H1 (cell line): ENCODE measurements at regions not wholly inside any gene's neighbourhood (a gene's known extent, or its start where the extent isn't known, plus 50 kb on each side); places are given as distances from the start of the nearest gene placed in this dataset.

ENCODE experiments used
- CTCF ChIA-PET: fragments of 300-600 bp; sonication (Branson Sonifier 250); formaldehyde crosslinking; loops from one replicate; lab custom pipeline; 2021; ENCODE audit not compliant: partially characterized antibody; lab: Charles Lee
- POLR2A ChIA-PET: fragments of 300-600 bp; sonication (Branson Sonifier 250); formaldehyde crosslinking; loops from one replicate; lab custom pipeline; 2021; ENCODE audit warnings: inconsistent platforms; ENCODE audit not compliant: partially characterized antibody; lab: Charles Lee
- DNase-seq, 2 experiments: peaks; one replicate each; pipeline versions ENCODE4 v3.0.0 to v3.0.0-alpha.2; 2010 to 2022; ENCODE audit warnings: low spot score in 2 of 2, low read depth in 1 of 2, mixed read lengths in 1 of 2
- FAIRE-seq: peaks from 2 replicates; lab custom pipeline; 2011; peaks lifted over from hg19 to GRCh38; lab: Jason Lieb, UNC
- H2AFZ ChIP-seq: 2 replicates; pipeline ENCODE4 v1.8.1; 2012; ENCODE audit warnings: low read length, inconsistent platforms
- H2AK5ac ChIP-seq: 2 replicates; pipeline ENCODE4 v1.6.1; 2013; ENCODE audit warnings: low read depth, low read length
- H2BK120ac ChIP-seq: replicated peaks from 2 replicates; pipeline ENCODE3; 2013; ENCODE audit warnings: low read depth, low read length, inconsistent platforms
- H2BK12ac ChIP-seq: 2 replicates; pipeline ENCODE4 v1.6.1; 2013; ENCODE audit warnings: low read depth, low read length
- H2BK15ac ChIP-seq: 2 replicates; pipeline ENCODE4 v1.6.1; 2013; ENCODE audit warnings: low read length
- H2BK20ac ChIP-seq: 2 replicates; pipeline ENCODE4 v1.6.1; 2013; ENCODE audit warnings: low read length
- H2BK5ac ChIP-seq: 2 replicates; pipeline ENCODE4 v1.6.1; 2013; ENCODE audit warnings: low read depth, low read length
- H3K14ac ChIP-seq: 2 replicates; pipeline ENCODE4 v1.6.1; 2013; ENCODE audit warnings: inconsistent platforms; ENCODE audit not compliant: insufficient read length
- H3K18ac ChIP-seq: 2 replicates; pipeline ENCODE4 v1.6.1; 2013; ENCODE audit warnings: low read length; ENCODE audit errors: extremely low read depth
- H3K23ac ChIP-seq: 2 replicates; pipeline ENCODE4 v1.6.1; 2013; ENCODE audit warnings: inconsistent platforms; ENCODE audit not compliant: insufficient read length
- H3K23me2 ChIP-seq: 2 replicates; pipeline ENCODE4 v1.6.1; 2013; ENCODE audit warnings: low read depth, low read length
- H3K27ac ChIP-seq: 2 replicates; pipeline ENCODE4 v1.6.1; 2011; ENCODE audit warnings: low read depth, low read length, inconsistent platforms
- H3K27me3 ChIP-seq, 4 experiments: replicated peaks in 1 of 4; 1 replicate in 1 of 4; 2 replicates in 3 of 4; pipeline versions ENCODE4 v1.6.1 to v1.8.1; 2011 to 2013; ENCODE audit warnings: low read length in 3 of 4, mild to moderate bottlenecking in 3 of 4, inconsistent platforms in 2 of 4, mixed read lengths in 2 of 4, moderate library complexity in 1 of 4; ENCODE audit not compliant: control insufficient read depth in 3 of 4, insufficient read depth in 3 of 4; ENCODE audit errors: extremely low read depth in 1 of 4
- H3K36me3 ChIP-seq, 4 experiments: 2 replicates each; pipeline versions ENCODE4 v1.6.1 to v1.8.1; 2011 to 2013; ENCODE audit warnings: mild to moderate bottlenecking in 4 of 4, low read length in 3 of 4, moderate library complexity in 2 of 4, control low read depth in 1 of 4, inconsistent platforms in 1 of 4; ENCODE audit not compliant: insufficient read depth in 4 of 4, control insufficient read depth in 2 of 4
- H3K4ac ChIP-seq: replicated peaks from 2 replicates; pipeline ENCODE3; 2013; ENCODE audit warnings: low read length, low read depth, mixed read lengths, inconsistent platforms; ENCODE audit not compliant: insufficient read length
- H3K4me1 ChIP-seq, 4 experiments: replicated peaks in 1 of 4; 1 replicate in 1 of 4; 2 replicates in 3 of 4; pipeline versions ENCODE4 v1.6.1 to v1.8.1; 2011 to 2013; ENCODE audit warnings: low read length in 3 of 4, inconsistent platforms in 2 of 4, mixed read lengths in 1 of 4; ENCODE audit not compliant: insufficient read depth in 4 of 4, control insufficient read depth in 3 of 4
- H3K4me2 ChIP-seq, 2 experiments: 2 replicates each; pipeline versions ENCODE4 v1.6.1 to v1.8.1; 2011 to 2013; ENCODE audit warnings: low read depth in 2 of 2, low read length in 2 of 2, control low read depth in 1 of 2, inconsistent platforms in 1 of 2, mild to moderate bottlenecking in 1 of 2; ENCODE audit not compliant: insufficient read depth in 1 of 2
- H3K4me3 ChIP-seq, 4 experiments: fragments of 200-600, 300-600 bp in 1 of 4; sonication (generic), shearing (Covaris generic), sonication (Bioruptor Twin) in 1 of 4; 2 replicates each; pipeline versions ENCODE4 v1.5.1 to v1.8.1; 2011 to 2016; ENCODE audit warnings: low read length in 4 of 4, low read depth in 3 of 4, control low read depth in 2 of 4, inconsistent platforms in 2 of 4, mild to moderate bottlenecking in 2 of 4, mixed read lengths in 1 of 4, moderate library complexity in 1 of 4; ENCODE audit not compliant: insufficient read depth in 2 of 4; ENCODE audit errors: extremely low read depth in 1 of 4
- H3K56ac ChIP-seq: replicated peaks from 2 replicates; pipeline ENCODE3; 2013; ENCODE audit warnings: low read depth, mild to moderate bottlenecking, mixed read lengths, low read length, inconsistent platforms; ENCODE audit not compliant: insufficient read length
- H3K79me1 ChIP-seq: 2 replicates; pipeline ENCODE4 v1.6.1; 2013; ENCODE audit warnings: low read depth, low read length, control low read depth
- H3K79me2 ChIP-seq, 2 experiments: 2 replicates each; pipeline versions ENCODE4 v1.6.1 to v1.8.1; 2012 to 2013; ENCODE audit warnings: low read length in 2 of 2, mild to moderate bottlenecking in 2 of 2, inconsistent platforms in 1 of 2; ENCODE audit not compliant: insufficient read depth in 2 of 2, control insufficient read depth in 1 of 2
- H3K9ac ChIP-seq, 4 experiments: replicated peaks in 1 of 4; 1 replicate in 1 of 4; 2 replicates in 3 of 4; pipeline versions ENCODE4 v1.6.1 to v1.8.1; 2011 to 2013; ENCODE audit warnings: low read depth in 3 of 4, low read length in 3 of 4, control low read depth in 2 of 4, mild to moderate bottlenecking in 2 of 4, moderate library complexity in 2 of 4, inconsistent platforms in 1 of 4; ENCODE audit errors: extremely low read depth in 1 of 4
- H3K9me3 ChIP-seq, 2 experiments: 2 replicates each; pipeline versions ENCODE4 v1.6.1 to v1.8.1; 2012 to 2013; ENCODE audit warnings: mild to moderate bottlenecking in 2 of 2, moderate library complexity in 2 of 2, control low read depth in 1 of 2, inconsistent platforms in 1 of 2, low read depth in 1 of 2, low read length in 1 of 2, mixed read lengths in 1 of 2; ENCODE audit not compliant: insufficient read depth in 2 of 2
- H4K20me1 ChIP-seq, 2 experiments: replicated peaks in 1 of 2; 2 replicates each; pipeline versions ENCODE3 to v1.8.1; 2011 to 2013; ENCODE audit warnings: inconsistent platforms in 2 of 2, low read length in 2 of 2, mild to moderate bottlenecking in 1 of 2; ENCODE audit not compliant: insufficient read depth in 2 of 2, control insufficient read depth in 1 of 2
- H4K5ac ChIP-seq: 2 replicates; pipeline ENCODE4 v1.6.1; 2013; ENCODE audit warnings: low read length, low read depth, mixed read lengths, inconsistent platforms; ENCODE audit not compliant: insufficient read length
- H4K8ac ChIP-seq: 2 replicates; pipeline ENCODE4 v1.8.0; 2013; ENCODE audit warnings: mild to moderate bottlenecking, moderate library complexity, low read length, inconsistent platforms; ENCODE audit not compliant: insufficient read depth; ENCODE audit errors: extremely low read depth
- H4K91ac ChIP-seq: replicated peaks from 2 replicates; pipeline ENCODE3; 2013; ENCODE audit warnings: low read length, mixed read lengths, inconsistent platforms; ENCODE audit not compliant: insufficient read length
- CHD1 ChIP-seq: IDR thresholded peaks from 2 replicates; pipeline ENCODE4 v1.6.1; 2012; ENCODE audit warnings: low read depth, low read length, improper control_type of control experiment
- CTBP2 ChIP-seq: IDR thresholded peaks from 2 replicates; pipeline ENCODE4 v1.7.0; 2011; ENCODE audit warnings: borderline replicate concordance, mild to moderate bottlenecking, moderate library complexity, mixed read lengths, low read length; ENCODE audit not compliant: insufficient read depth, insufficient read length
- GTF2F1 ChIP-seq: IDR thresholded peaks from 2 replicates; pipeline ENCODE4 v1.6.1; 2012; ENCODE audit warnings: low read depth, low read length, improper control_type of control experiment, borderline replicate concordance
- MAX ChIP-seq: IDR thresholded peaks from 2 replicates; pipeline ENCODE4 v1.6.1; 2012; ENCODE audit warnings: inconsistent platforms
- PHF8 ChIP-seq: fragments of 200-600 bp; sonication (generic); conservative IDR thresholded peaks from 2 replicates; pipeline ENCODE4 v1.7.1; 2012; ENCODE audit warnings: low read depth, mild to moderate bottlenecking, inconsistent platforms, low read length, moderate library complexity
- WGBS, 2 experiments: shearing (Covaris generic) in 1 of 2; methylation state at CpG; one replicate each; pipeline versions ENCODE4 v1.1.6 to v1.1.7; 2013 to 2015; ENCODE audit warnings: low lambda C conversion rate in 2 of 2, mixed read lengths in 2 of 2, inconsistent platforms in 1 of 2, low coverage in 1 of 2, missing lambda C conversion rate in 1 of 2; ENCODE audit not compliant: insufficient replicate concordance in 2 of 2, insufficient coverage in 1 of 2, insufficient read length in 1 of 2; ENCODE audit errors: extremely low coverage in 1 of 2, missing lambda C conversion rate in 1 of 2; 5-methylcytosine and 5-hydroxymethylcytosine counted together

DNA sequence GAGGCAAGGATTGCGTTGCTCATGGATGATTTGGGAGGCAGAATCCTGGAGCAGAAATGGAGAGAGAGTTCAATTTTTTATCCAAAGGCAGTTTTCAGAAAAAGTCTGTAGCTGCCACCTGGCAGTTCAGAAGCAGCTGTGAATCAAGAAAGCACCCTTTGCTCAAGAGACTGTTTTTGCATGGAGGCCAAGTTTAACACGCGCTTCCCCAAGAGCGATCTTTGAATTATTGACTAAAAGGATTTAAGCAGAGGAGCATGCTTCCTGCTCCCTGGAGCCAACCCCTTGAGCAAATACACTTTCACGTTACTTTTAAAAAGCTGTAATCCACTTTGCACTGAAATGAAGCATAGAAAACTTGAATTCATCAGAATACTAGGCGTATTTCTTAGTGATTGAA, 252.4 kb downstream of the RNF144A start:
- Histone ChIP-seq H3K4ac (no peak overlapping the region), H3K23ac (no peak overlapping the region), H2BK20ac (no peak overlapping the region), H3K36me3 (no peaks in the 10 kb centered on the region), H2BK120ac (no peak overlapping the region), H4K20me1 (no peaks in the 10 kb centered on the region), H3K4me3 (no peak overlapping the region), H3K27ac (no peak overlapping the region), H2AFZ (no peak overlapping the region), H4K91ac (no peak overlapping the region), H3K79me2 (no peaks in the 10 kb centered on the region), H2BK15ac (no peak overlapping the region), H2AK5ac (no peak overlapping the region), H3K4me2 (no peak overlapping the region), H4K5ac (no peak overlapping the region), H3K27me3 (no peaks in the 10 kb centered on the region), H3K23me2 (no peaks in the 10 kb centered on the region), H2BK5ac (no peak overlapping the region), H3K18ac (no peak overlapping the region), H3K79me1 (no peaks in the 10 kb centered on the region), H3K56ac (no peak overlapping the region), H3K9ac (no peak overlapping the region), H3K14ac (no peak overlapping the region), H4K8ac (no peak overlapping the region), H2BK12ac (no peak overlapping the region), H3K9me3 (no peaks in the 10 kb centered on the region), H3K4me1 (no peaks in the 10 kb centered on the region)
- DNase-seq (no peak), FAIRE-seq (no peak)
- POLR2A ChIA-PET: no interaction called here
- CTCF ChIA-PET: interaction anchor here (0.7 to 1.9 kb wide), 2 partner anchors 14 to 51 kb away, joined by 3 to 5 read pairs; no protein-coding TSS in a partner anchor
- WGBS, 2 experiments: 89% methylated on average over 6 of the region's 6 CpGs; no CpG with 5 or more reads in 1 of the 2 experiments
- TF ChIP-seq CHD1: no peak
- TF ChIP-seq CTBP2: no peak
- no peak for TF ChIP-seq GTF2F1
- no peak for TF ChIP-seq MAX
- TF ChIP-seq PHF8: no peak
